LNCAP (cell line): ENCODE measurements at regions not wholly inside any gene's neighbourhood (a gene's known extent, or its start where the extent isn't known, plus 50 kb on each side); places are given as distances from the start of the nearest gene placed in this dataset.

ENCODE experiments used
- CTCF ChIP-seq: fragments of 450-650 bp; IDR thresholded peaks from 2 replicates; pipeline ENCODE4 v1.5.1; 2017; ENCODE audit warnings: mild to moderate bottlenecking

- no peak for TF ChIP-seq CTCF
Measured at GRCh38 chr13:22102271-22102670, 431.4 kb downstream of the FGF9 start.

GRCh38 chr13:22103046-22104027 is 432.5 kb downstream of the FGF9 start:
- no peak for TF ChIP-seq CTCF

- TF ChIP-seq CTCF = no peak
Measured at GRCh38 chr13:22106058-22106457, 435.2 kb downstream of the FGF9 start.

- no peak for TF ChIP-seq CTCF
Measured at GRCh38 chr13:22107549-22107948, 436.7 kb downstream of the FGF9 start.

- TF ChIP-seq CTCF = no peak
Measured at GRCh38 chr13:22108283-22108942, 437.5 kb downstream of the FGF9 start.

GRCh38 chr13:22108979-22109378 is 438.1 kb downstream of the FGF9 start:
- no peak for TF ChIP-seq CTCF

GRCh38 chr13:22110368-22110767 is 439.5 kb downstream of the FGF9 start:
- TF ChIP-seq CTCF = no peak
